Natural killer cell (primary cell): ENCODE measurements at regions not wholly inside any gene's neighbourhood (a gene's known extent, or its start where the extent isn't known, plus 50 kb on each side); places are given as distances from the start of the nearest gene placed in this dataset.
"Not testable (repeated sequence)": the region's sequence is repeated elsewhere in the genome, so short reads cannot be mapped to it uniquely, and the experiment has no call there.

Experiments used
- ATAC-seq, 3 donors: fragments of 150-1000 bp in 2 of 3; fragments of 200-7000 bp in 1 of 3; cut with Tn5 transposase; 1 replicate in 1 of 3; 2 replicates in 2 of 3; pipeline ENCODE4 v1.10.0; 2021; ENCODE audit warnings: mild to moderate bottlenecking in 2 of 3, moderate library complexity in 2 of 3
- DNase-seq, 2 donors: peaks; one replicate each; pipeline versions ENCODE4 v3.0.0 to v3.0.0-alpha.2; 2013 to 2021; ENCODE audit warnings: mixed read lengths in 1 of 2
- H3K27ac ChIP-seq: one replicate; pipeline ENCODE4 v1.5.1; 2013; ENCODE audit warnings: mild to moderate bottlenecking, low read length
- H3K27me3 ChIP-seq: one replicate; pipeline ENCODE4 v1.6.1; 2013; ENCODE audit warnings: low read length; ENCODE audit not compliant: control insufficient read depth, insufficient read depth
- H3K36me3 ChIP-seq: one replicate; pipeline ENCODE4 v1.6.1; 2013; ENCODE audit warnings: low read length; ENCODE audit not compliant: control insufficient read depth, insufficient read depth
- H3K4me1 ChIP-seq: one replicate; pipeline ENCODE4 v1.6.1; 2013; ENCODE audit warnings: low read length; ENCODE audit not compliant: control insufficient read depth, insufficient read depth
- H3K4me3 ChIP-seq: one replicate; pipeline ENCODE4 v1.5.1; 2013; ENCODE audit warnings: low read length
- H3K9me3 ChIP-seq: one replicate; pipeline ENCODE4 v1.6.1; 2013; ENCODE audit warnings: low read length; ENCODE audit not compliant: control insufficient read depth, insufficient read depth
- H3K27ac Mint-ChIP-seq, 2 donors: one replicate each; pipeline ENCODE4 v1.8.0; 2022; ENCODE audit warnings: mild to moderate bottlenecking in 2 of 2, mixed read lengths in 2 of 2, moderate library complexity in 1 of 2
- H3K27me3 Mint-ChIP-seq, 2 donors: one replicate each; pipeline ENCODE4 v1.8.0; 2022; ENCODE audit warnings: low read depth in 2 of 2, mixed read lengths in 2 of 2
- H3K36me3 Mint-ChIP-seq: one replicate; pipeline ENCODE4 v1.8.0; 2022; ENCODE audit warnings: mixed read lengths
- H3K4me1 Mint-ChIP-seq, 2 donors: one replicate each; pipeline ENCODE4 v1.8.0; 2022; ENCODE audit warnings: mixed read lengths in 2 of 2
- H3K4me3 Mint-ChIP-seq: one replicate; pipeline ENCODE4 v1.8.0; 2022; ENCODE audit warnings: mild to moderate bottlenecking, moderate library complexity, mixed read lengths
- H3K9me3 Mint-ChIP-seq, 2 donors: one replicate each; pipeline ENCODE4 v1.8.0; 2022; ENCODE audit warnings: mixed read lengths in 2 of 2
- CTCF ChIP-seq: fragments of 200-600 bp; IDR thresholded peaks from one replicate; pipeline ENCODE4 v1.8.0; 2022; ENCODE audit warnings: antibody characterized with exemption
- WGBS: methylation state at CpG from one replicate; pipeline ENCODE4 v1.1.7; 2013; ENCODE audit warnings: missing lambda C conversion rate; ENCODE audit not compliant: insufficient coverage; 5-methylcytosine and 5-hydroxymethylcytosine counted together
- intact Hi-C: fragments of 100-400 bp; cut with micrococcal nuclease; formaldehyde crosslinking; loops from one replicate; pipeline ENCODE4 v1.14.2; 2022

GRCh38 chr2:172311921-172312345 is 115.5 kb upstream of the ITGA6 start:
- Histone ChIP-seq H3K36me3 (no peaks in the 10 kb centered on the region), H3K27ac (no peak overlapping the region), H3K4me3 (no peak overlapping the region), H3K4me1 (no peaks in the 10 kb centered on the region), H3K9me3 (no peaks in the 10 kb centered on the region), H3K27me3 (no peaks in the 10 kb centered on the region)
- TF ChIP-seq CTCF: no peak
- ATAC-seq (no peak), DNase-seq (no peak)
- no peaks in the 10 kb centered on the region for H3K36me3 Mint-ChIP-seq
- 89% methylated on average over 2 of the region's 2 CpGs for WGBS
- H3K9me3 Mint-ChIP-seq: no peaks in the 10 kb centered on the region
- intact Hi-C loops: no loop called here
- no peaks in the 10 kb centered on the region for H3K4me1 Mint-ChIP-seq
- H3K4me3 Mint-ChIP-seq: no peak overlapping the region
- H3K27ac Mint-ChIP-seq: no peak overlapping the region
- no peaks in the 10 kb centered on the region for H3K27me3 Mint-ChIP-seq

GRCh38 chr2:172313715-172314341 is 113.6 kb upstream of the ITGA6 start:
- no peak for ATAC-seq
- Histone ChIP-seq H3K27ac (no peak overlapping the region), H3K4me3 (no peak overlapping the region), H3K27me3 (no peaks in the 10 kb centered on the region), H3K4me1 (no peaks in the 10 kb centered on the region), H3K9me3 (no peaks in the 10 kb centered on the region), H3K36me3 (no peaks in the 10 kb centered on the region)
- intact Hi-C loops: no loop called here
- no peaks in the 10 kb centered on the region for H3K27me3 Mint-ChIP-seq
- DNase-seq: no peak
- no peak for TF ChIP-seq CTCF
- H3K9me3 Mint-ChIP-seq: no peaks in the 10 kb centered on the region
- no peak overlapping the region for H3K4me3 Mint-ChIP-seq
- no peaks in the 10 kb centered on the region for H3K36me3 Mint-ChIP-seq
- H3K4me1 Mint-ChIP-seq: no peaks in the 10 kb centered on the region
- no peak overlapping the region for H3K27ac Mint-ChIP-seq
- 70% methylated on average over 7 of the region's 8 CpGs for WGBS

- intact Hi-C loops, DNase-seq, H3K27ac Mint-ChIP-seq, H3K36me3 ChIP-seq, H3K4me1 ChIP-seq, H3K27ac ChIP-seq, H3K27me3 Mint-ChIP-seq, H3K36me3 Mint-ChIP-seq, H3K4me3 ChIP-seq, ATAC-seq, H3K9me3 Mint-ChIP-seq, H3K27me3 ChIP-seq, H3K9me3 ChIP-seq, H3K4me3 Mint-ChIP-seq, H3K4me1 Mint-ChIP-seq: not testable (repeated sequence)
- 93% methylated on average over 3 of the region's 21 CpGs for WGBS
Measured at GRCh38 chr2:172315070-172315469, 112.3 kb upstream of the ITGA6 start.

- Histone ChIP-seq H3K9me3 (no peaks in the 10 kb centered on the region), H3K36me3 (no peaks in the 10 kb centered on the region), H3K4me1 (no peaks in the 10 kb centered on the region), H3K4me3 (no peak overlapping the region), H3K27ac (no peak overlapping the region), H3K27me3 (no peaks in the 10 kb centered on the region)
- no peaks in the 10 kb centered on the region for H3K36me3 Mint-ChIP-seq
- DNase-seq (no peak), ATAC-seq (no peak)
- no peak overlapping the region for H3K27ac Mint-ChIP-seq
- no peaks in the 10 kb centered on the region for H3K9me3 Mint-ChIP-seq
- 100% methylated on average over 1 of the region's 3 CpGs for WGBS
- no peak overlapping the region for H3K4me3 Mint-ChIP-seq
- H3K27me3 Mint-ChIP-seq: no peaks in the 10 kb centered on the region
- TF ChIP-seq CTCF: no peak
- intact Hi-C loops: no loop called here
- no peaks in the 10 kb centered on the region for H3K4me1 Mint-ChIP-seq
Measured at GRCh38 chr2:172322049-172322448, 105.3 kb upstream of the ITGA6 start.
